ENCODE measurements at regions not wholly inside any gene's neighbourhood (a gene's known extent, or its start where the extent isn't known, plus 50 kb on each side); places are given as distances from the start of the nearest gene placed in this dataset.

DNA sequence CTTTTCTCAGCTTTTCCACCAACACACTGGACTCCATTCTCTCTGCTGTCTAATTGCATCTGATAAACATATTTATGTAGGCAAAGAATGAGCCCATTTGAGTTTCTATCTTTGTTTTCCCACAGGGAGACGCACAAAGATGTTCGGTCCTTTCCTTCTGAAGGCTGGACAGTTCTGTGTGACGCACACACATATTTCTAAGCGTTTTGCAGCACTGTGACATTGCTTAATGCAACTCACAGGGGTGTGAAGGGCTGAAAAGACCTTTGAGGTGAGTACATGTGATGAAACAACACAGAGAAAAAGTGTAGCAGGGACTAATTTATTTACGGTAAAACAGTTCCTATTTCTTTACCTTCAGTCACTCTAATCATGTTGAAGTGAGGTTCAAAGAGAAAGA is 323.1 kb upstream of the RUNX1 start:
- TF ChIP-seq, protein P1, sequence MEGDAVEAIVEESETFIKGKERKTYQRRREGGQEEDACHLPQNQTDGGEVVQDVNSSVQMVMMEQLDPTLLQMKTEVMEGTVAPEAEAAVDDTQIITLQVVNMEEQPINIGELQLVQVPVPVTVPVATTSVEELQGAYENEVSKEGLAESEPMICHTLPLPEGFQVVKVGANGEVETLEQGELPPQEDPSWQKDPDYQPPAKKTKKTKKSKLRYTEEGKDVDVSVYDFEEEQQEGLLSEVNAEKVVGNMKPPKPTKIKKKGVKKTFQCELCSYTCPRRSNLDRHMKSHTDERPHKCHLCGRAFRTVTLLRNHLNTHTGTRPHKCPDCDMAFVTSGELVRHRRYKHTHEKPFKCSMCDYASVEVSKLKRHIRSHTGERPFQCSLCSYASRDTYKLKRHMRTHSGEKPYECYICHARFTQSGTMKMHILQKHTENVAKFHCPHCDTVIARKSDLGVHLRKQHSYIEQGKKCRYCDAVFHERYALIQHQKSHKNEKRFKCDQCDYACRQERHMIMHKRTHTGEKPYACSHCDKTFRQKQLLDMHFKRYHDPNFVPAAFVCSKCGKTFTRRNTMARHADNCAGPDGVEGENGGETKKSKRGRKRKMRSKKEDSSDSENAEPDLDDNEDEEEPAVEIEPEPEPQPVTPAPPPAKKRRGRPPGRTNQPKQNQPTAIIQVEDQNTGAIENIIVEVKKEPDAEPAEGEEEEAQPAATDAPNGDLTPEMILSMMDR (IDR thresholded peaks at IDR 0.05 in 8 of 11, conservative IDR thresholded peaks at IDR 0.05 in 3 of 11) = no peak
- no peak for TF ChIP-seq POLR2A (IDR thresholded peaks at IDR 0.05)
- TF ChIP-seq POLR2AphosphoS5 (IDR thresholded peaks at IDR 0.05) = no peak

Data from spleen (tissue), 7 donors.